IPS-NIHi7 (cell line): ENCODE measurements at regions not wholly inside any gene's neighbourhood (a gene's known extent, or its start where the extent isn't known, plus 50 kb on each side); places are given as distances from the start of the nearest gene placed in this dataset.

ENCODE experiments used
- DNase-seq: peaks from one replicate; pipeline ENCODE4 v3.0.0; 2012; ENCODE audit warnings: mixed read lengths; ENCODE audit errors: extremely low spot score

DNA sequence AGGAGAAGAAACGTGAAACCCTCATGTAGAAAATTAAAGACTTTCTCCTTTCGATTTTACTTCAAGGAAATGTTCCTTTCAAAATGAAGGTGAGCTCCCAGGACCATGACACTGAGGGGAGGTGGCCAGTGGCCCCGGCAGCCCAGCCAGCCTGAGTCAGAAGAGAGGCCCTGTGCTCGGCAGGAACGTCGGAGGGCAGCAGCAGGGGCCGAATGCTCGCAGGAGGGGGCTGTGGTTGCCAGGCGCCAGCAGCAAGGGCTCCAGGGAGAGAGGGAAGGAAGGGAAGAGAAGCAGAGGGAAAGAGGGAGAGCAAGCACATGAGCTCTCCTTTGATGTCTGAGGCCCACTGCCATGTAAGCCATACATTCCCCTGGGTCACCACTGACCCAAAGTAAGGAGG, 73.3 kb upstream of the ACKR3 start:
- no peak for DNase-seq

- DNase-seq = no peak
These were observed 71.3 kb upstream of the ACKR3 start for GRCh38 chr2:236498369-236498768.

GRCh38 chr2:236499691-236500578, 69.7 kb upstream of the ACKR3 start:
- no peak for DNase-seq

DNA sequence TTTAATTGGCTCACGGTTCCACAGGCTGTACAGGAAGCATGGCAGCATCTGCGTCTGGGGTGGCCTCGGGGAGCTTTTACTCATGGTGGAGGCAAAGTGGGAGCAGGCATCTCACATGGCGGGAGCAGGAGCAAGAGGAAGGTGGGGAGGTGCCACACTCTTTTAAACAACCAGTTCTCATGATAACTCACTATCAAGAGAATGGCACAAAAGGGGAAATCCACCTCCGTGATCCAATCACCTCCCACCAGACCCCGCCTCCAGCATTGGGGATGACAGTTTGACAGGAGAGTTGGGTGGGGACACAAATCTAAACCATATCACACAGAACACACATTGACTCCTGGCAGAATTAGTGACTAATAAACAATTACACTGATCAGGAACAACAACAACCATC, 68.6 kb upstream of the ACKR3 start:
- DNase-seq = no peak

DNA sequence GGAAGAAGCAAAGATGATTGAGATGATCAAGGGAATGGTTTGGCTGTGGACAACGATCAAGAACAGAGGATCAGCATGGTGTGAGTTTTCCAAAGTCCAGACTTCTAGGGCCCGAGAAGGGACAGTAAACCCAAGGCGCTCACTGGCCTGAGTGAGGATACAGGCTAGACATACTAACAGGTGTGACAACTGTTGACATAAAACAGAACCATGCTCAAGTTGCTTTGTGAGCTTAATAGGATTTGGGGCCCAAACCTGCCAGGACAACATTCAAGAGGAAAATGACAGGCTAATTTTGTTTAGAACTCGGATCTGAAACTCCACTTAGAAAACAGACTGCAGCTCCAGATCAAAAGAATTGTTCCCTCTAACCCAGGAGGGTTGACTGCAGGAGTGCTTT, 68.1 kb upstream of the ACKR3 start:
- no peak for DNase-seq

GRCh38 chr2:236503100-236503499, 66.5 kb upstream of the ACKR3 start:
- DNase-seq = peak; percentile 32

- DNase-seq = no peak
These were observed 66.0 kb upstream of the ACKR3 start for GRCh38 chr2:236503583-236503982.

GRCh38 chr2:236505041-236505440, 64.6 kb upstream of the ACKR3 start:
- no peak for DNase-seq

GRCh38 chr2:236505648-236506047, 64.0 kb upstream of the ACKR3 start:
- no peak for DNase-seq

DNA sequence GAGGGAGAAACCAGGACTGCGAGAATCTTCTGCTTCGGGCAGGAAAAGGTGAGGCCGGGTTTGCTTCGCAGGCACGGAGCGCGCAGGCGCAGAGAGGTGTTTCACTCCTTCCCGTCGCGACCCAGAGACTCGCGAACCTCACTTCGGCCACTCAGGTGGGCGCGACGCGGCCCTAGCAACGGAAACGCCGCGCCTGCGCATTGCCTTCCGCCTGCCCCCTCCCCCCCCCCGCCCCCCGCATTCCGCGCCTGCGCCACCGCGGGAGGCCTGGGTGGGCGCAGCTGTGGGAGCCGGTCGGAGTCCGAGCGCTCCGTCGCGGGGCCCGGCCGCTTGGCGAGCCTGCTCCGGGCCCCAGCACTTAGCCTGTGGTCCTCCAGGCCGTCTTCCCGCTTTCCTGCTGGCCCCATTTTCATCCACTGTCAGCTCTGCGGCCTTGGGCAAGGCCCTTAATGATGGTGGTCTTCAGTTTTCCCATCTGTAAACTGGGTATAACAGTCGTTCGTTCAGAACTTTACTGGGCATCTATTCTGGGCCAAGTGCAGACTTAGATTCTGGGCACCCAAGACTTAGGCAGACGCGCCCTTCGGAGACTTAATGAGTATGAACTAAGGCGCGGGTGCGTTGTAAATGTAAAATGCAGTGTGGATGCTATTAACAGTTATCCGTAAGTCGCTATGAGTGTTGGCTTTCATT, 62.1 kb upstream of the ACKR3 start:
- DNase-seq = peak; percentile 98

GRCh38 chr2:236508466-236508865, 61.2 kb upstream of the ACKR3 start:
- DNase-seq = no peak

DNA sequence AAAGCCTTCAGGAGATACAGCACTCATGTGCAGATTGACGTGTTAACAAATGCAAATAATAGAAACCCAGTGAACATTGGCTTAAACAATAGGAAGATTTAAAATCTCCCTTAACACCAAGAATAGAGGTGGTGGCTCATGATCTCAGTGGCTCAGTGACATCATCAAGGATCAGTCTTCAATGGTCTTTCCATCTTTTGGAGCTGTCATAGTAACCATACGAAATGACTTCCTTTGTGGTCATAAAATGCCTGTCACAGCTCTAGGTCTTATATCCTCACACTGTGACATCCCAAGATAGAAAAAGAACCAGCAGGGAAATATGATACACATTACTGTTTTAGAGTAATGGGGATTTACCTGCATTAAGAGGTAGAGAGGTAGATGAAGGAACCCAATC, 59.6 kb upstream of the ACKR3 start:
- DNase-seq = no peak

DNA sequence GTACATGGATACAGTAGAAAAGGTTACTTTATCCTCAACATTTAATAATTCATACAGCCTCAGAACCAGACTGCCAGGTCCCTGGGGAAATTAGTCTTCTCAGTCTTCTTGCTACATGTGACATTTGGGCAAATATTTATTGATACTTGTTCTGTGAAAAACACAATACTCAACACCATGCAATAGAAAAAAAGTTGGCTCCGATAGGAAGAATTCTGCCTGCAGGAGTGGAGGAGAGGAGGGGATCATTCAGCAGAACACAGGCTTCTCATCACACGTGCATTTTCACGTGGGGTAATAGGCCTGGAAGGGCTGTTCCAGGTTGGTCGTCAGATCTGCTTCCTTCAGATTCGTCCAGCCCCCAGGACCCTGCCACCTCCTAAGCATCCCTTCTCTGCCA, 58.4 kb upstream of the ACKR3 start:
- no peak for DNase-seq

GRCh38 chr2:236512267-236512666, 57.4 kb upstream of the ACKR3 start:
- DNase-seq = no peak

GRCh38 chr2:236512902-236513435, 56.7 kb upstream of the ACKR3 start:
- peak; percentile 77 for DNase-seq

DNA sequence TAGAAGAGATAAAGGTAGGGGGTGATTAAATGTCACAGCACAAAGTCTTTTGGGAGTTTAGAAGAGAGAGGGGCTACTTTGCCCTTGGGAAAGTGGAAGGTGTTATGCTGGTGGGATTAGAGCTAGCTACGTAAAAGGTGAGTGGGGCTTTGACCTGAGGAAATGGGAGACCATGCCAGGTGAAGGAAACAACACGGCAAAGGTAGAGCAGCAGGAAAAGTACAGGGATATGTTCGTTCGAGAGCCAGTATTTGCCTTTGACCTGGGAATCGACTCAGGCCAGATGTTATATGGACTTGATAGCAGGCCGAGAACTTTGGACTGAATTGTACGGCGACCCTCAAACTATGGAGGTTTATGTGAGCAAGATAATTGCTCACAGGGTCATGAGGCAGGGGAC, 55.7 kb upstream of the ACKR3 start:
- DNase-seq = no peak

- DNase-seq = no peak
These were observed 52.9 kb upstream of the ACKR3 start for GRCh38 chr2:236516708-236517107.

GRCh38 chr2:236517251-236518031, 52.2 kb upstream of the ACKR3 start:
- DNase-seq = no peak
